Caco-2 (cell line): ENCODE measurements at regions not wholly inside any gene's neighbourhood (a gene's known extent, or its start where the extent isn't known, plus 50 kb on each side); places are given as distances from the start of the nearest gene placed in this dataset.

Experiments
- BruUV-seq: library from RNA; stranded (reverse); fragments of 400-500 nt; replicated peaks from 2 replicates; lab custom pipeline; 2021; lab: Mats Ljungman, UMichigan
- CTCF ChIA-PET: fragments of 300-600 bp; sonication (Branson Sonifier 250); formaldehyde crosslinking; loops from one replicate; lab custom pipeline; 2022; ENCODE audit warnings: antibody characterized with exemption; lab: Charles Lee
- POLR2A ChIA-PET: fragments of 300-600 bp; sonication (Branson Sonifier 250); formaldehyde crosslinking; loops from one replicate; lab custom pipeline; 2022; ENCODE audit warnings: antibody characterized with exemption; lab: Charles Lee
- DNase-seq, 2 experiments: peaks; one replicate each; pipeline versions ENCODE4 v3.0.0 to v3.0.0-alpha.2; 2020 to 2022
- H3K27me3 ChIP-seq: replicated peaks from 2 replicates; pipeline ENCODE4 v1.6.0; 2011; ENCODE audit warnings: low read length; ENCODE audit not compliant: control insufficient read depth, insufficient read depth
- H3K36me3 ChIP-seq: 2 replicates; pipeline ENCODE4 v1.5.1; 2011; ENCODE audit warnings: low read length; ENCODE audit not compliant: control insufficient read depth, insufficient read depth
- H3K4me1 ChIP-seq: fragments of 250-450 bp; sonication (Bioruptor Pico); 2 replicates; pipeline ENCODE4 v1.5.1; 2020; ENCODE audit warnings: mild to moderate bottlenecking
- H3K4me3 ChIP-seq: 2 replicates; pipeline ENCODE4 v1.5.1; 2011; ENCODE audit warnings: low read depth, mild to moderate bottlenecking, control low read depth, low read length
- H3K9me3 ChIP-seq: fragments of 250-450 bp; sonication (Bioruptor Pico); 2 replicates; pipeline ENCODE4 v1.5.1; 2020; ENCODE audit warnings: mild to moderate bottlenecking, moderate library complexity
- H3K27ac Mint-ChIP-seq: one replicate; pipeline ENCODE4 v1.8.0; 2022; ENCODE audit warnings: mixed read lengths; ENCODE audit not compliant: unreplicated experiment
- H3K27me3 Mint-ChIP-seq: one replicate; pipeline ENCODE4 v1.8.0; 2022; ENCODE audit warnings: mixed read lengths; ENCODE audit not compliant: insufficient read depth, unreplicated experiment
- H3K36me3 Mint-ChIP-seq: one replicate; pipeline ENCODE4 v1.8.0; 2022; ENCODE audit warnings: mild to moderate bottlenecking, mixed read lengths; ENCODE audit not compliant: insufficient read depth, unreplicated experiment
- H3K4me1 Mint-ChIP-seq: one replicate; pipeline ENCODE4 v1.8.0; 2022; ENCODE audit warnings: low read depth, mixed read lengths; ENCODE audit not compliant: unreplicated experiment
- H3K4me3 Mint-ChIP-seq: one replicate; pipeline ENCODE4 v1.8.0; 2022; ENCODE audit warnings: mild to moderate bottlenecking, moderate library complexity, mixed read lengths; ENCODE audit not compliant: unreplicated experiment
- H3K9me3 Mint-ChIP-seq: one replicate; pipeline ENCODE4 v1.8.0; 2022; ENCODE audit warnings: mixed read lengths; ENCODE audit not compliant: unreplicated experiment
- CTCF ChIP-seq, 2 experiments: fragments of 200-600 bp in 1 of 2; IDR thresholded peaks; 1 replicate in 1 of 2; 2 replicates in 1 of 2; pipeline versions ENCODE4 v1.5.1 to v1.8.0; 2011 to 2022; ENCODE audit warnings: antibody characterized with exemption in 1 of 2, control low read depth in 1 of 2, inconsistent platforms in 1 of 2, low read depth in 1 of 2, low read length in 1 of 2, mild to moderate bottlenecking in 1 of 2, moderate library complexity in 1 of 2; ENCODE audit not compliant: insufficient read depth in 1 of 2, severe bottlenecking in 1 of 2, unreplicated experiment in 1 of 2
- intact Hi-C: fragments of 100-400 bp; cut with micrococcal nuclease; formaldehyde crosslinking; loops from one replicate; pipeline ENCODE4 v1.10.0; 2022; ENCODE audit not compliant: unreplicated experiment

GRCh38 chr4:83180431-83180968 lies 66.0 kb upstream of the PLAC8 start:
- ChIA-PET POLR2A (no interaction called here), CTCF (no interaction called here)
- Mint-ChIP-seq H3K9me3 (no peaks in the 10 kb centered on the region), H3K4me3 (no peak overlapping the region), H3K4me1 (no peaks in the 10 kb centered on the region), H3K27me3 (no peaks in the 10 kb centered on the region), H3K27ac (no peak overlapping the region), H3K36me3 (no peaks in the 10 kb centered on the region)
- DNase-seq: no peak
- H3K36me3 ChIP-seq: no peaks in the 10 kb centered on the region
- no TSS peak for BruUV-seq
- H3K4me3 ChIP-seq: no peak overlapping the region
- TF ChIP-seq CTCF (IDR thresholded peaks at IDR 0.05; ENCODE audit: insufficient read depth in 1 of 2, low read depth in 1 of 2, low read length in 1 of 2, severe bottlenecking in 1 of 2, unreplicated experiment in 1 of 2): no peak
- intact Hi-C loops: no loop called here
- no peaks in the 10 kb centered on the region for H3K27me3 ChIP-seq
- H3K4me1 ChIP-seq: no peaks in the 10 kb centered on the region
- no peaks in the 10 kb centered on the region for H3K9me3 ChIP-seq

DNA sequence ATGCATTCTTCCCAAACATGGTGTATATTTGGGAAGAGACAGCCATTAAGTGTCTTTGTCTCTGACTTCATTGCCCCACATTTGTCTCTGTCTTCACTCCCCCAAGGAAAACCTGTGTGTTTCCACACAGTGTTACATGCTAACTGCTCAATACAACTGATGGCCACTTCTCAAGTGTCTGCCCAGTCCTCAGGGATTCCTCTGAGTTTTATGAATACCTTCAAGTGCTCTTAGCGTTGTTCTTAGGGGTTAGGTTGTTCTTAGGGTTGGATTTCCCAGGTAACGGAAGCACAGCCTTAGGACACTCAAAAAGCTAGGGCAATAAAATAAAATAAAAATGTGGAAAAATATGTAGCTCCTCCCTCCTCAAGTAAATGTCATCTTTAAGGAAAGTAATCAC lies 64.7 kb upstream of the PLAC8 start:
- Mint-ChIP-seq H3K36me3 (no peaks in the 10 kb centered on the region), H3K4me1 (no peaks in the 10 kb centered on the region), H3K4me3 (no peak overlapping the region), H3K27ac (no peak overlapping the region), H3K9me3 (no peaks in the 10 kb centered on the region), H3K27me3 (no peaks in the 10 kb centered on the region)
- Histone ChIP-seq H3K4me3 (no peak overlapping the region), H3K27me3 (no peaks in the 10 kb centered on the region), H3K36me3 (no peaks in the 10 kb centered on the region), H3K4me1 (no peaks in the 10 kb centered on the region), H3K9me3 (no peaks in the 10 kb centered on the region)
- CTCF ChIA-PET: no interaction called here
- DNase-seq: no peak
- POLR2A ChIA-PET: no interaction called here
- no peak for TF ChIP-seq CTCF (IDR thresholded peaks at IDR 0.05; ENCODE audit: insufficient read depth in 1 of 2, low read depth in 1 of 2, low read length in 1 of 2, severe bottlenecking in 1 of 2, unreplicated experiment in 1 of 2)
- BruUV-seq: no TSS peak
- intact Hi-C loops: no loop called here

- H3K4me3 Mint-ChIP-seq: no peak overlapping the region
- no peaks in the 10 kb centered on the region for H3K4me1 Mint-ChIP-seq
- no peak overlapping the region for H3K4me3 ChIP-seq
- no peaks in the 10 kb centered on the region for H3K36me3 ChIP-seq
- H3K27ac Mint-ChIP-seq: no peak overlapping the region
- intact Hi-C loops: no loop called here
- H3K27me3 Mint-ChIP-seq: no peaks in the 10 kb centered on the region
- H3K27me3 ChIP-seq: no peaks in the 10 kb centered on the region
- BruUV-seq: no TSS peak
- ChIA-PET CTCF (no interaction called here), POLR2A (no interaction called here)
- H3K4me1 ChIP-seq: no peaks in the 10 kb centered on the region
- H3K9me3 ChIP-seq: no peaks in the 10 kb centered on the region
- TF ChIP-seq CTCF (IDR thresholded peaks at IDR 0.05; ENCODE audit: insufficient read depth in 1 of 2, low read depth in 1 of 2, low read length in 1 of 2, severe bottlenecking in 1 of 2, unreplicated experiment in 1 of 2): no peak
- no peaks in the 10 kb centered on the region for H3K9me3 Mint-ChIP-seq
- H3K36me3 Mint-ChIP-seq: no peaks in the 10 kb centered on the region
- DNase-seq: no peak
Measured at GRCh38 chr4:83178029-83178428, 63.5 kb upstream of the PLAC8 start.
